HepG2 (cell line): ENCODE measurements at regions not wholly inside any gene's neighbourhood (a gene's known extent, or its start where the extent isn't known, plus 50 kb on each side); places are given as distances from the start of the nearest gene placed in this dataset.

Experiments used
- KAT7 ChIP-seq: IDR thresholded peaks from 2 replicates; pipeline ENCODE4 v1.6.1; 2018; ENCODE audit warnings: borderline replicate concordance, missing compliant biosample characterization
- KLF9 ChIP-seq: IDR thresholded peaks from 2 replicates; pipeline ENCODE4 v1.6.1; 2016; ENCODE audit warnings: low read depth
- MEF2D ChIP-seq: sonication (generic); formaldehyde crosslinking; IDR thresholded peaks from 2 replicates; pipeline ENCODE4 v1.5.1; 2020; ENCODE audit warnings: mild to moderate bottlenecking, missing genetic modification reagents
- MIER3 ChIP-seq: IDR thresholded peaks from 2 replicates; pipeline ENCODE4 v1.6.1; 2016; ENCODE audit warnings: missing compliant biosample characterization, borderline replicate concordance
- PHF21A ChIP-seq: sonication (generic); formaldehyde crosslinking; IDR thresholded peaks from 2 replicates; pipeline ENCODE4 v1.5.0; 2020; ENCODE audit warnings: mild to moderate bottlenecking, missing genetic modification reagents
- POLR2AphosphoS2 ChIP-seq: IDR thresholded peaks from 2 replicates; pipeline ENCODE4 v1.6.1; 2011; ENCODE audit warnings: low read depth, low read length, improper control_type of control experiment
- SALL2 ChIP-seq: sonication (generic); formaldehyde crosslinking; IDR thresholded peaks from 2 replicates; pipeline ENCODE4 v1.8.1; 2023; ENCODE audit warnings: mild to moderate bottlenecking, missing genetic modification reagents, inconsistent platforms
- SMAD9 ChIP-seq: sonication (generic); formaldehyde crosslinking; IDR thresholded peaks from 2 replicates; pipeline ENCODE4 v1.5.1; 2020; ENCODE audit warnings: mild to moderate bottlenecking, missing genetic modification reagents
- SMARCC2 ChIP-seq: fragments of 450-650 bp; IDR thresholded peaks from 2 replicates; pipeline ENCODE4 v1.6.1; 2017; ENCODE audit warnings: antibody characterized with exemption, mild to moderate bottlenecking
- SMARCE1 ChIP-seq: fragments of 450-650 bp; IDR thresholded peaks from 2 replicates; pipeline ENCODE4 v1.6.1; 2017; ENCODE audit warnings: borderline replicate concordance
- THAP11 ChIP-seq: IDR thresholded peaks from 2 replicates; pipeline ENCODE4 v1.6.1; 2016; ENCODE audit warnings: missing biosample characterization, missing genetic modification reagents
- USF2 ChIP-seq, 2 experiments: sonication (generic) in 1 of 2; formaldehyde crosslinking in 1 of 2; IDR thresholded peaks; 2 replicates each; pipeline versions ENCODE4 v1.5.1 to v1.6.1; 2011 to 2020; ENCODE audit warnings: borderline replicate concordance in 1 of 2, low read depth in 1 of 2, low read length in 1 of 2, mild to moderate bottlenecking in 1 of 2, missing genetic modification reagents in 1 of 2, moderate library complexity in 1 of 2
- WIZ ChIP-seq: sonication (generic); formaldehyde crosslinking; IDR thresholded peaks from 2 replicates; pipeline ENCODE4 v1.5.1; 2020; ENCODE audit warnings: mild to moderate bottlenecking, missing genetic modification reagents
- ZBTB20 ChIP-seq: sonication (generic); formaldehyde crosslinking; IDR thresholded peaks from 2 replicates; pipeline ENCODE4 v1.8.1; 2023; ENCODE audit warnings: missing genetic modification reagents, low read depth, mild to moderate bottlenecking, borderline replicate concordance
- ZNF12 ChIP-seq: sonication (generic); formaldehyde crosslinking; IDR thresholded peaks from 2 replicates; pipeline ENCODE4 v1.5.0; 2020; ENCODE audit warnings: missing genetic modification reagents
- ZNF317 ChIP-seq: sonication (generic); formaldehyde crosslinking; IDR thresholded peaks from 2 replicates; pipeline ENCODE4 v1.5.0; 2020; ENCODE audit warnings: mild to moderate bottlenecking, missing genetic modification reagents
- ZNF333 ChIP-seq: sonication (generic); formaldehyde crosslinking; IDR thresholded peaks from 2 replicates; pipeline ENCODE4 v1.4.0; 2020; ENCODE audit warnings: mild to moderate bottlenecking, missing genetic modification reagents, borderline replicate concordance
- ZNF563 ChIP-seq: sonication (generic); formaldehyde crosslinking; IDR thresholded peaks from 2 replicates; pipeline ENCODE4 v1.8.0; 2022; ENCODE audit warnings: mild to moderate bottlenecking, moderate library complexity, missing genetic modification reagents
- ZNF572 ChIP-seq: sonication (generic); formaldehyde crosslinking; IDR thresholded peaks from 2 replicates; pipeline ENCODE4 v1.5.1; 2020; ENCODE audit warnings: mild to moderate bottlenecking, missing genetic modification reagents
- ZNF614 ChIP-seq: IDR thresholded peaks from 2 replicates; pipeline ENCODE4 v1.6.1; 2018; ENCODE audit warnings: missing biosample characterization, missing genetic modification reagents, inconsistent platforms, borderline replicate concordance
- TF ChIP-seq, protein P1 (sequence below): sonication (generic); formaldehyde crosslinking; conservative IDR thresholded peaks from 2 replicates; pipeline ENCODE4 v1.4.0; 2020; ENCODE audit warnings: missing genetic modification reagents
- TF ChIP-seq, protein P2 (sequence below): sonication (generic); formaldehyde crosslinking; IDR thresholded peaks from 2 replicates; pipeline ENCODE4 v1.8.1; 2023; ENCODE audit warnings: missing genetic modification reagents, mild to moderate bottlenecking, borderline replicate concordance
- TF ChIP-seq, protein P3 (sequence below): fragments of 450-650 bp; IDR thresholded peaks from 2 replicates; pipeline ENCODE4 v1.6.1; 2017

DNA sequence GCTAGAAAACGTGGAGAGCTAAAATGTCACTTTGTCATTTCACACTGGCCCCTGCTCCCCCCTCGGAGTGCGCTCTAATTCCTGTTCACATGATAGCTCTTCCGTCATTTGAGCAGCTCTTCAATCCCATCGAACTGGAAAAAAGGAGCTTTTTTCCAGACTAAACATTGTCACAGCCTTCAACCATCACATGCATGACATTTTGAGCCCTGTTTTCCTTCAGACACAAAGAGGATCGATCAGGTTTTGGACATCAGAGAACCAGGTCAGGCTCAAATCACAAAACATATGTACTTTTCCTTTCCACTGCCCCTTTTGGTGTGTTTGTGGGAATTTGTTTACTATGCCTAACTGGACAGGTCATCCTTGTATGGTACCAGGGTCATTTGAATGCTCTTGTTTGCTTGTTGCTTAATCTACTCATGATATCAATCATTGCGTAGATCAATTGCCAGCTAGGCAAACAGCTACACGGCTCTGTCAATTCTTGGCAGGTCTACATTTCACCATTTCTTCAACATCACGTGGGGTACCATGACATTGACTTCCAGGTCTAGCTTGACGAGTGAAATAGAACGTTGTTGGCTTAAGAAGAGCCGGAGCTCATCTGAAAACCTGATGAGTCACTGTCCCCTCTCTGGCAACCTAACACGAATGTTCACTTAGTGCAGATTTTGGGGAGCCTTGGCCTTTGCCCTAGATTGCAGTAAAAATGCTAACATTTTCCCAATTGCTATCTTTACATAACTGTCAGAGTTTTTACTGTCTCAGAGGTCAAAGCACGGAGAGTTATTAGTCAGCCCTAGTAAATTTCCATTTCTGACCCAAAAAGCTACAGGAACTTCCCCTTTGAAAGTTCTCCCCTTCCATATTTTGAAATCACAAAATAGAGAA, 87.3 kb downstream of the LYZL2 start (continued):
- TF ChIP-seq MEF2D (CRISPR knock-in tag) (peak; percentile 97), ZNF614 (CRISPR knock-in tag) (peak; percentile 65; the same call in 1 of the 2 replicates), SMARCE1 (no peak), PHF21A (peak; percentile 96), POLR2AphosphoS2 (no peak), WIZ (CRISPR knock-in tag) (peak; percentile 80; the same call in 1 of the 2 replicates), SALL2 (CRISPR knock-in tag) (no peak), ZNF333 (no peak), ZNF563 (CRISPR knock-in tag) (no peak), ZNF572 (CRISPR knock-in tag) (no peak), THAP11 (CRISPR knock-in tag) (peak; percentile 81), ZBTB20 (CRISPR knock-in tag) (0 out of 2 replicates have a peak, but pooled peaks have one; percentile 61), ZNF317 (CRISPR knock-in tag) (no peak), KAT7 (no peak), USF2 (IDR thresholded peaks at IDR 0.05; ENCODE audit: low read depth, low read length) (peak; percentile 83), USF2 (CRISPR knock-in tag; IDR thresholded peaks at IDR 0.05; ENCODE audit: borderline replicate concordance) (peak; percentile 87; the same call in 1 of the 2 replicates), SMAD9 (no peak), MIER3 (CRISPR knock-in tag) (peak; percentile 37; the same call in 1 of the 2 replicates), ZNF12 (CRISPR knock-in tag) (0 out of 2 replicates have a peak, but pooled peaks have one; percentile 19), KLF9 (CRISPR knock-in tag) (no peak), SMARCC2 (no peak)
- TF ChIP-seq, protein P1, sequence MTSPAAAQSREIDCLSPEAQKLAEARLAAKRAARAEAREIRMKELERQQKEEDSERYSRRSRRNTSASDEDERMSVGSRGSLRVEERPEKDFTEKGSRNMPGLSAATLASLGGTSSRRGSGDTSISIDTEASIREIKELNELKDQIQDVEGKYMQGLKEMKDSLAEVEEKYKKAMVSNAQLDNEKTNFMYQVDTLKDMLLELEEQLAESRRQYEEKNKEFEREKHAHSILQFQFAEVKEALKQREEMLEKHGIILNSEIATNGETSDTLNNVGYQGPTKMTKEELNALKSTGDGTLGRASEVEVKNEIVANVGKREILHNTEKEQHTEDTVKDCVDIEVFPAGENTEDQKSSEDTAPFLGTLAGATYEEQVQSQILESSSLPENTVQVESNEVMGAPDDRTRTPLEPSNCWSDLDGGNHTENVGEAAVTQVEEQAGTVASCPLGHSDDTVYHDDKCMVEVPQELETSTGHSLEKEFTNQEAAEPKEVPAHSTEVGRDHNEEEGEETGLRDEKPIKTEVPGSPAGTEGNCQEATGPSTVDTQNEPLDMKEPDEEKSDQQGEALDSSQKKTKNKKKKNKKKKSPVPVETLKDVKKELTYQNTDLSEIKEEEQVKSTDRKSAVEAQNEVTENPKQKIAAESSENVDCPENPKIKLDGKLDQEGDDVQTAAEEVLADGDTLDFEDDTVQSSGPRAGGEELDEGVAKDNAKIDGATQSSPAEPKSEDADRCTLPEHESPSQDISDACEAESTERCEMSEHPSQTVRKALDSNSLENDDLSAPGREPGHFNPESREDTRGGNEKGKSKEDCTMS (CRISPR knock-in tag) = no peak
- TF ChIP-seq, protein P2, sequence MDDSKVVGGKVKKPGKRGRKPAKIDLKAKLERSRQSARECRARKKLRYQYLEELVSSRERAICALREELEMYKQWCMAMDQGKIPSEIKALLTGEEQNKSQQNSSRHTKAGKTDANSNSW (CRISPR knock-in tag) = no peak
- TF ChIP-seq, protein P3, sequence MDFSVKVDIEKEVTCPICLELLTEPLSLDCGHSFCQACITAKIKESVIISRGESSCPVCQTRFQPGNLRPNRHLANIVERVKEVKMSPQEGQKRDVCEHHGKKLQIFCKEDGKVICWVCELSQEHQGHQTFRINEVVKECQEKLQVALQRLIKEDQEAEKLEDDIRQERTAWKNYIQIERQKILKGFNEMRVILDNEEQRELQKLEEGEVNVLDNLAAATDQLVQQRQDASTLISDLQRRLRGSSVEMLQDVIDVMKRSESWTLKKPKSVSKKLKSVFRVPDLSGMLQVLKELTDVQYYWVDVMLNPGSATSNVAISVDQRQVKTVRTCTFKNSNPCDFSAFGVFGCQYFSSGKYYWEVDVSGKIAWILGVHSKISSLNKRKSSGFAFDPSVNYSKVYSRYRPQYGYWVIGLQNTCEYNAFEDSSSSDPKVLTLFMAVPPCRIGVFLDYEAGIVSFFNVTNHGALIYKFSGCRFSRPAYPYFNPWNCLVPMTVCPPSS = no peak
